ENCODE measurements at regions not wholly inside any gene's neighbourhood (a gene's known extent, or its start where the extent isn't known, plus 50 kb on each side); places are given as distances from the start of the nearest gene placed in this dataset.
A peak's percentile ranks its signal among the peaks of the same experiment; 100 is the strongest.

DNA sequence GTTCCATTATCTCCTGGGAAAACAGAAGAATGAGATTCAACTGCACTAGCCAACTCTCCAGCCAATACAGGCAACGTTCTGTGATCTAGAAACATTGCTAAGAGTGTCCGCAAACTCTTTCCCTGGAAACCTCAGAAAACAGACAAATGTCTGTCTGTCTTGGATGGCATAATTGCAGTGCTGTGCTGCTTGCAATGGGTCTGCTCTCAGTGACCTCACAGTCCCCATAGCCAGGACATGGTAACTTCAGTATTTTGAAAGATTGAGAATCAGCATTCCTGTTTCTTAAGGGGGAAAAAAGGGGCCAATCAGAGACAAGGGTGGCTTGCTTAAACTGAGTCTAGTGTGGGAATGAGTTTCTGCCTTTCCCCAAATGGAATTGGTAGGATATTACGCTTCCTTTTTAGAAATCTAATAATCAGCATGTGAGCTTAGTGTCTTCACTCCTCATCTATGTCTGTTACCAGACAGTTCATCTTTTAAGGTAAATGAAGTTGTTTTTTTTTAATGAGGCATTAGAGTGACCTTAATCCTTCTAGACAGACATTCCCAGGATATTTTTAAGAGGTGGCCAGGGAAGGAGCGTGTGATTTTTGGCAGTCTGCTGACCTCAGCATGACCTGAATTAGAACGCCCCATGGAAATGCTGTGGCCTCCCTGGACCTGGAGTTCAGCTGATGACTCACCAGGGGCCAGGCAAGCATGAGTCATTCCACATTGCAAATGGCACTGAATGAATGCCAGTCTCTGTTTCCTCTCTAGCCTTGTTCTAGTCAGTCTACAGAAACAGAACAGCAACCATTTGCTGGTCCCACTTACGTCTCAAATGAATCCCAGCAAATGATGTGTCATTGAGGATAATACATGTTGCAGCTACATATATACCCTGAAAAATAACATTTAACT is 210.2 kb upstream of the ACTBL2 start:
- no peak overlapping the region for H3K4me3 ChIP-seq (ENCODE audit: low read depth, low read length)
- H3K36me3 ChIP-seq = no peaks in the 10 kb centered on the region
- peak; percentile 81 for DNase-seq
- H3K4me1 ChIP-seq = peaks cover 38% of the 10 kb centered on the region
- H3K27me3 ChIP-seq = no peaks in the 10 kb centered on the region
- no peak for TF ChIP-seq CTCF (IDR thresholded peaks at IDR 0.05; ENCODE audit: low read depth, low read length)
- H3K9me3 ChIP-seq = no peaks in the 10 kb centered on the region

GRCh38 chr5:57690724-57691123 is 208.1 kb upstream of the ACTBL2 start:
- Histone ChIP-seq H3K9me3 (no peaks in the 10 kb centered on the region), H3K4me3 (ENCODE audit: low read depth, low read length) (no peak overlapping the region), H3K4me1 (peaks cover 25% of the 10 kb centered on the region), H3K36me3 (no peaks in the 10 kb centered on the region), H3K27me3 (no peaks in the 10 kb centered on the region)
- DNase-seq = no peak
- no peak for TF ChIP-seq CTCF (IDR thresholded peaks at IDR 0.05; ENCODE audit: low read depth, low read length)

- Histone ChIP-seq H3K9me3 (no peaks in the 10 kb centered on the region), H3K36me3 (no peaks in the 10 kb centered on the region), H3K4me3 (ENCODE audit: low read depth, low read length) (no peak overlapping the region), H3K27me3 (no peaks in the 10 kb centered on the region), H3K4me1 (peaks cover 7% of the 10 kb centered on the region)
- no peak for TF ChIP-seq CTCF (IDR thresholded peaks at IDR 0.05; ENCODE audit: low read depth, low read length)
- no peak for DNase-seq
Measured at GRCh38 chr5:57687596-57687995, 205.0 kb upstream of the ACTBL2 start.

- no peaks in the 10 kb centered on the region for H3K4me1 ChIP-seq
- no peaks in the 10 kb centered on the region for H3K36me3 ChIP-seq
- TF ChIP-seq CTCF (IDR thresholded peaks at IDR 0.05; ENCODE audit: low read depth, low read length) = no peak
- DNase-seq = no peak
- no peaks in the 10 kb centered on the region for H3K9me3 ChIP-seq
- H3K27me3 ChIP-seq = no peaks in the 10 kb centered on the region
- H3K4me3 ChIP-seq (ENCODE audit: low read depth, low read length) = no peak overlapping the region
Measured at GRCh38 chr5:57685516-57686255, 203.1 kb upstream of the ACTBL2 start.

DNA sequence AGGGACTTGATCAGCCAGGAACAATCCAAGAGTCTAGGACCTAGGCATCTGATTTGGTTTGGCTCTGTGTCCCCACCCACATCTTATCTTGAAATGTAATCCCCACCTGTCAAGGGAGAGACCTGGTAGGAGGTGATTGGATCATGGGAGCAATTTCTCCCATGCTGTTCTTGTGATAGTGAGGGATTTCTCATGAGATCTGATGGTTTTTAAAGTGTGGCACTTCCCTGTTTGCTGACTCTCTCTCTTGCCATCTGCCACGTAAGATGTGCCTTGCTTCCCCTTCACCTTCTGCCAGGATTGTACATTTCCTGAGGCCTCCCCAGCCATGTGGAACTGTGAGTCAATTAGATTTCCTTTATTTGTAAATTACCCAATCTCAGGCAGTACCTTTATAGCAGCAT is 201.7 kb upstream of the ACTBL2 start:
- Histone ChIP-seq H3K9me3 (no peaks in the 10 kb centered on the region), H3K36me3 (no peaks in the 10 kb centered on the region), H3K4me1 (no peaks in the 10 kb centered on the region; the same call in 1 of the 2 replicates), H3K27me3 (no peaks in the 10 kb centered on the region), H3K4me3 (ENCODE audit: low read depth, low read length) (no peak overlapping the region)
- DNase-seq = no peak
- no peak for TF ChIP-seq CTCF (IDR thresholded peaks at IDR 0.05; ENCODE audit: low read depth, low read length)
